ENCODE measurements at regions not wholly inside any gene's neighbourhood (a gene's known extent, or its start where the extent isn't known, plus 50 kb on each side); places are given as distances from the start of the nearest gene placed in this dataset.

DNA sequence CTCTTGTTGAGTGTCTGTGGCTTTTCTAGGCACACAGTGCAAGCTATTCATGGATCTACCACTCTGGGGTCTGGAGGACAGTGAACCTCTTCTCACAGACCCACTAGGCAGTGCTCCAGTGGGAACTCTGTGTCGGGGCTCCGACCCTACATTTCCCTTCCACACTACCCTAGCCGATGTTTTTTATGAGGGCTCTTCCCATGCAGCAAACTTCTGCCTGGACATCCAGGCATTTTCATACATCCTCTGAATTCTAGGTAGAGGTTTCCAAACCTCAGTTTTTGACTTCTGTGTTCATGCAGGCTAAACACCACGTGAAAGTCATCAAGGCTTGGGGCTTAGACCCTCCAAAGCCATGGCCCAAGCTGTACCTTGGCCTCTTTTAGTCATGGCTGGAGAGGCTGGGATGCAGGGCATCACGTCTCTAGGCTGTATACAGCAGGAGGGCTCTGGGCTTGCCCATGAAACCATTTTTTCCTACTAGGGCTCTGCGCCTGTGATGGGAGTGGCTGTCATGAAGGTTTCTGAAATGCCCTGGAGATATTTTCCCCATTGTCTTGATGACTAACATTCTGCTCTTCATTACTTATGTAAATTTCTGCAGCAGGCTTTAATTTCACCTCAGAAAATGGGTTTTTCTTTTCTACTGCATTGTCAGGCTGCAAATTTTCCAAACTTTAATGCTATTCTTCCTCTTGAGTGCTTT lies 249.8 kb upstream of the CPEB2 start:
- DNase-seq, result no peak

- no peak for DNase-seq
Observed at GRCh38 chr4:14767142-14767541, 235.1 kb upstream of the CPEB2 start.

DNA sequence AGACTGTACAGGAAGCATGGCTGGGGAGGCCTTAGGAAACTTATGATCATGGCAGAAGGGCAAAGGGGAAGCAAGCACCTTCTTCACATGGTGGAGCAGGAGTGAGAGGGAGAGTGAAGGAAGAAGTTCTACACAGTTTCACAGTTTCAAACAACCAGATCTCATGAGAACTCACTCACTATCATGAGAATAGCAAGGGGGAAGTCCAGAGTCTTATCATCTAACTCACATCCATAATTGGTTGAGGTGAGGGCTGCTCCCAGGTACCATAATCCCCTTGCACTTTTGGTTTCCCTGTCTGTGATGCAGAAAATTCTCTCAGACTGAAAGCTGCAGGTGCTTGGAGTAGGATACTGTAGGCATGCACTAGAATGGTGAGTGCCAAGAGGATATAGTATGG lies 233.8 kb upstream of the CPEB2 start:
- no peak for DNase-seq

- no peak for DNase-seq
Observed at GRCh38 chr4:14769993-14770392, 232.3 kb upstream of the CPEB2 start.

DNA sequence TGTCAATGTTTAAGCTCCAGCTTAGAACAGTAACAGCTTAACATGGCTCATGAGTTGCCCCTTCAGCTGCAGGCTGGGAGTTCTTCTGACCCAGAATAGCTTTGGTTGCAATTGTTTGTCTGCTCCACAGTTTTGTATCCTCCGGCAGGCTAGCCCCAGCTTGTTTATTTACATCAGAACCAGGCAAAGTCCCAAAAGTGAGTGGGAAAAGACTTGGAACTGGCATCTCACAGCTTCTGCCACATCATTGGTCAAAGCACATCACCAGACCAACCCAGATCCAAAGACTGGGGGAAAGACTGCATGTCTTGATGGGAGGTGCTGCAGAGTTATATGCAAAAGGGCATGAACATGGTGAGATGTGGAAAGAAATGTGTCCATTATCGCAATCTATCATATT lies 231.2 kb upstream of the CPEB2 start:
- no peak for DNase-seq

- no peak for DNase-seq
Observed at GRCh38 chr4:14771504-14772175, 230.6 kb upstream of the CPEB2 start.

DNA sequence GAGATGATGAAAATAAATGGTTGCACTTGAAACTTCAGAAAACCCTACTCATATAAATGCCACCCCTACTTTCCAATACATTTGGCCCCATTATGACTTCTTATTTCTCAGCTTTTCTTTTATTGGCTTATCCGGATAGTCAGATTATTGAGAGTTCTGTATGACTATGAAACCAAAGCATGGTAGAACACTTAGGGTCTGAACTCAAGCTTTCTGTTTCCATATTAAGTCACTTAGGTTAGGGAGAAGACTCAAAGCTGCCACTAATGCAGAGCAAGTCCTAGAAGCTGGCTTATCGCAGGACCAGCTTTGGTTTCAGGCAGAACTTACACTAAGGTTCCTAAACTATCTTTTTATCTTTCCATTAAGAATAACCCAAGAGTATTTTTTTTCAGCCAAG lies 229.9 kb upstream of the CPEB2 start:
- DNase-seq, result no peak

DNA sequence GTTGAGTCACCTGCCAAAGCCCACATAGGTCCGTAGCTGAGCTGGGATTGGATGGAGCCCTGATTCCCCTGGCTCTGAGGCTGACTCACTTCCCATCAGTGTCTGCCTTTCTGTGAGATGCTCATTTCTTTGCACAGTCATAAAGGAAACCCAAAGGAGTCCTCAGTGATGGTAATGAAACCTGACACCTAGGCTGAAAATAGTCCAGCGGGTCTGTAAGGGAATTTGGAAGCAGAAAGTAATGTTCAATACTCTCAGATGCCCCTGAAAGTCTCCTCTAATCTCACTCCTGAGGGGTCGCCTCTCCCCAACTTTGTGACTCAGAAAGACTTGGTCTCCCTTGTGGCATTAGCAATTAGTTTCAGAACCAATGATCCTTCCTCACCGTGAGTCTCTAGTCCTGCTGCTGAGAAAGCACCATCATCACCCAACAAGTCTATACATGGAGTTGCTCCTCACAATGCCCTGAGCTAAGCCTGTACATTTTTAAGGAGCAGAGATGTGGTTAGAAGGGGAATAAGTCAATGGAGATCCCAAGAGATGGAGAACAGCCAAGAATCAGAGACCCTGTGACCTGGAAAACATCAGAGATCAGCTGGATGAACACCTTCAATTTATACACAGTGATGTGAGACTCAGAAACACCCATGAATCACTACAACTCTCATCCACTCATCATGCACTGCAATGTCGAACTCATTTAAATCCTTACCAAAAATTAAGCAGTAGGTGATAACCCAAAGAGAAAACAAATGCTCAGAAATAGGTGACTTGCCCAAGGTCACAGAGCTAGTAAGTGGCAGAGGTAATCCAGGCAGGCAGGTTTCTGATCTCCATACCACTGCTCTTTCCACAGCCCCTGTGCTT lies 219.0 kb upstream of the CPEB2 start:
- no peak for DNase-seq

GRCh38 chr4:14787221-14787620 lies 215.1 kb upstream of the CPEB2 start:
- DNase-seq, result no peak

- peak; percentile 7 for DNase-seq
Observed at GRCh38 chr4:14787894-14788293, 214.4 kb upstream of the CPEB2 start.

GRCh38 chr4:14790494-14790893 lies 211.8 kb upstream of the CPEB2 start:
- no peak for DNase-seq

DNA sequence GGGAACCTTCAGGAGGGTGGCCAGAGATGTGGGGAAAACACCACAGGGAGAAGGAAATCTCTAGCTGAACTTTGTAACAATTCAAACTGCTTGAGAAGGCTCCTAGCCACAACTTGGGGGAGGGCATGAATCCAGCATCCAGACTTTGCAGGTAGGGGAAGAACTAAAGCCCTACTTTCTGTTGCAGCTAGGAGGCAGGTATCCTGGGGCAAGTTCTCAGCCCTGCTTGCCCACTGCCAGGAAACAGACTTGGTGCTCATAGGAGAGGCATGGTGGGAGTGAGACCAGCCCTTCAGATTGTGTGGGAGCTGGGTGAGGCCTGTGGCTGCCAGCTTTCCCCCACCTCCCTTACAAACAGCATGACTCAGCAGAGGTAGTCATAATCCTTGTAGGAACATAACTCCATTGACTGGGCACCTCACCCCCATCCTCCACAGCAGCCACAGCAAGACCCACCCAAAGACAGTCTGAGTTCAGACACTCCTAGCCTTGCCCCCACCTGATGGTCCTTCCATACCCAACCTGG lies 209.5 kb upstream of the CPEB2 start:
- DNase-seq, result no peak

DNA sequence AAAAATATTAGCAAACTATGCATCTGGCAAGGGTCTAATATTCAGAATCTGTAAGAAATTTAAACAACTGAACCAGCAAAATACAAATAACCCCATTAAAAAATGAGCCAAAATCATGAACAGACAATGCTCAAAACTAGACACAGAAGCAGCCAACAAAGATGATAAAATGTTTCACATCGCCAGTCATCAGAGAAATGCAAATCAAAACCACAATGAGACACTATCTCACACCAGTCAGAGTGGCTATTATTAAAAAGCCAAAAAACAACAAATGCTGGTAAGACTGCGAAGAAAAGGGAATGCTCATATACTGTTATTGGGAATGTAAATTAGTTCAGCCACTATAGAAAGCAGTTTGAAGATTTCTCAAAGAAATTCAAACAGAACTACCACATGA lies 201.3 kb upstream of the CPEB2 start:
- DNase-seq, result no peak

GRCh38 chr4:14802596-14802995 lies 199.7 kb upstream of the CPEB2 start:
- no peak for DNase-seq

GRCh38 chr4:14807856-14808255 lies 194.4 kb upstream of the CPEB2 start:
- no peak for DNase-seq

DNA sequence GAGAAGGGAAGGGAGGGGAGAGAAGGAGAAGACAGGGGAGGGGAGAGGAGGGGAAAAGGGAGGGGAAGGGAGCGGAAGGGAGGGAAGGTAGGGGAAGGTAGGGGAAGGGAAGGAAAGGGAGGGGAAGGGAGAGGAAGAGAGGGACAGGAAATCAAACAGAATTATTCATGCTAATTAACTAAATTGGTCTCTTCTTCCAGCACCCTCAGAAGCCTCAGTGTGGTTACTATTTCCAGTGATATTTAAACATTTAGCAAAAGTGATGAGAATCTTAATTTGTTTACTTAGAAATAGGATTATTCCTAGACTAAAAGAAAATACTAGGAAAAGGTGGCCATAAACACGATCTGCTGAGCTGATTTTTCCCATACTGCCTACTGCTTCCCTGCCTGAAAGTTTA lies 193.1 kb upstream of the CPEB2 start:
- DNase-seq, result no peak

DNA sequence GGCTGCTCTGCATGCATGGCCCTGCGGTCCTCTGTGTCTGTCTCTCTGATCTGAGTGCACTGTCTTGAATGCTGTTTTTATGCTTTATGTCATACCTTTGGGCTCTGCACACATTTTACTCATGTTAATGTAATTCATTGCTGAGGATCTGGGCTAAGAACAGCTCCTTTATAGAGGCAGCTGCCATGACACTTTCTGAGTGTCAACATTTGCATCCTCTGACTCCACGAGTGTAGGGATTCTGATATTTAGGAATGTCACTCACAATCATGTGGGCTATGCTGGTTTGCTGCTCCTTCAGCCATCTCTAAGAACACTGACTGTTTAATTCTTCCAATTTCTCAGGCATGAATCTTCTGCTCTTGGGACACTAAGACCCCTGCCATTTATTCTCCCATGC lies 192.2 kb upstream of the CPEB2 start:
- no peak for DNase-seq

DNA sequence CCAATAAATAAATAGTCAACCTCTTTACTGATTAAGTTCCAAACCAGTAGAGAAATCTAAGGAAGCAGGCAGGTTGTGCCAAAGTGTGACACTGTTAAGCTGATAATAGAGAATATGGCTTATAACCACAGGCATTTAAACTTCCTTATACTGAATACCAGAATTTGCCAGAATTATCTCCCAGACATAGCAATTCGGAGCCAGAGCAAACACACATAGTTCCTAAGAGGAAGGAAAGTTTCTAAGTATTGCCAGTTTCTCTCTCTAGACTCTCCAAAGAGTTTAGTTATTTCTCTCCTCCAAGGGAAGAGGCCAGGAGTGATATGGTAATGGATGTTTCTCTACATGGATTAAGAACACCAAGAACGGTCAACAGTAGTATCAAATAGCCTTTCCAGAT lies 191.7 kb upstream of the CPEB2 start:
- DNase-seq, result no peak

DNA sequence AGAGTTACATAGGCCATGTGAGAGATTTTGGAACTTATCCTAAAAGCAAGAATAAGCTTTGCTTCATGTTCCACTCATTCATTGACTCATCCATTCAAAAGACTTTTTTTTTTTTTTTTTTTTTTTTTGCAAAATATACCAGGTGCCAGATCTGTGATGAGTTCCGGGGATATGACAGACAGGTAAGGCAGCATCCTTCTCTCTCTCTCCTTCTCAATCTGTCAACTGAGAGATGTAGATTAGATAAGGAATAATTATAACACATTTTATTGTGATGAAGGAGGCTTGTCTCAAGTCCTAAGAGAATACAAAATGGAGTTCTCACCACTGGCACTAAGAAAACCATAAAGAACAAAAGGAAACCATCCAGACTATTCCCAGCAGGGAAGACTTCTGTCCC lies 190.2 kb upstream of the CPEB2 start:
- no peak for DNase-seq

DNA sequence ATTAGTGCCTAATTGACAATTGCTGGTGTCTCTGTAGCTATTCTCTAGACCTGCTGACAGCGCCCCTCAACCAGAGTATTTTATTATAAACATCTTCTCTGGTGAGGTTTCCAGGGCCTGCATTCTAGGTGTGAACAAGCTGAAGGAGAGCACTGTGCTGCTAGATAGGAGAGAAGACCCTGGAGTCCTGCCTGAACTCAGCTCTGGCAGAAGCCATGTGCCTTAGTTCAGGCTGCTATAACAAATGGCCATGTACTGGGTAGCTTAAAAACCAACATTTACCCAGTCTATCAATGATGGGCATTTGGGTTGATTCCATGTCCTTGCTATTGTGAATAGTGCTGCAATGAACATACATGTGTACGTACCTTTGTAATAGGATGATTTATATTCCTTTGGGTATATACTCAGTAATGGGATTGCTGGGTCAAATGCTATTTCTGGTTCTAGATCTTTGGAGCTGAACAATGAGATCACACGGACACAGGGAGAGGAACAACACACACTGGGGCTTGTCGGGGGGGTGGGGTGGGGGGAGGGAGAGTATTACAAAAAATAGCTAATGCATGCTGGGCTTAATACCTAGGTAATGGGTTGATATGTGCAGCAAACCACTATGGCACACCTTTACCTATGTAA lies 185.5 kb upstream of the CPEB2 start:
- no peak for DNase-seq

DNA sequence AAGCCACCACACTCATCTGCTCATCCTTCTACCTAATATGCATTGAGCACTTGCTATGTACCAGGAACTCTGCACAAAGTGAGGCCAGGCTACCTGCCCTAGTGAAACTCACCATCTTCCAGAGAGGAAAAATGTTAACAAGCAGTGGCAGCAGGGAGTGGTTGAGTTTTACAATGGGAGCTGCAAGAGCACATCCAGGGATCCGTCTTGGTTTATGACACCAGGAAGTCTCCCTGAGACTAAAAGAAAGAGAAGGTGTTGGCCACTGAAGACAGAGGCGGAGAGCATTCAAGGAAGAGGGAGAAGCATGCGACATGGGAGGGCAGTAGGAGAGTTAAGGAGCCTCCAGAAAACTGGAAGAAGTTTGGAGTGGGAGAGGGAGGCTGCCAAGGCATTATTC lies 178.1 kb upstream of the CPEB2 start:
- no peak for DNase-seq

- DNase-seq, result no peak
Observed at GRCh38 chr4:14827111-14827510, 175.2 kb upstream of the CPEB2 start.

DNA sequence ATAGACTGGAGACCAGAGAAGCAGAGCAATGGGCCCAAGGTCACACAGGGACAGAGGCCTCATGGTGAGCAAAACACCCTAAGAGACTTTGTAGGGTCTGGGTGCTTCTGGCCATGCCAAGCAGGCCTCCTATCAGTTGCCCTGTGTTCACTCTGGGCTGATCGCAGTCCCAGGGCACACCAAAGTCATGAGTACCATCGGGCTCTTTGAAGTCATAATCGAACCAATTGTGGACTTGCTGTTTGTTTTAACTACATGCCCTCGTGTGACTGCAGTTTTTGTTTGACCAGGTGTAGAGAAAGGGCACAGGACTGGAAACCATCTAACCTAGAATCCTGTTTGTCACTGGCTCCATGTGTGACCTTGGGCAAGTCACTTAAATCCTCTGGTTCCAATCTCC lies 172.5 kb upstream of the CPEB2 start:
- no peak for DNase-seq
